ENCODE measurements at regions not wholly inside any gene's neighbourhood (a gene's known extent, or its start where the extent isn't known, plus 50 kb on each side); places are given as distances from the start of the nearest gene placed in this dataset.
A peak's percentile ranks its signal among the peaks of the same experiment; 100 is the strongest.

GRCh38 chr12:59234391-59234790 is 314.1 kb upstream of the LRIG3 start:
- DNase-seq (ENCODE audit: low spot score): no peak

DNA sequence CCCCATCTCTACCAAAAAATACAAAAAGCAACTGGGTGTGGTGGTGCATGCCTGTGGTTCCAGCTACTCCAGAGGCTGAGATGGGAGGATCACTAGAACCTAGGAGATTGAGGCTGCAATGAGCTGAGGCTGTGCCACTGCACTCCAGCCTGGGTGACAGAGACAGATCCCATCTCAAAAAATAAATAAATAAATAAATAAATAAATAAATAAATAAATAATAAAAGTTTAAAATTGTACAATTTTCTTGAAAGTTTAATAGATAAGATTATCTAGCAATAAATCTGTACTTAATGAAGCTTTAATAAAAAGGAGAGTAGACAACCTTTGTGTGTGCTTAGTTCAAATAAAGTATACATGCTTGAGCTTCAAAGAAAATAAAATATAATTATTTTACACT is 310.0 kb upstream of the LRIG3 start:
- DNase-seq (ENCODE audit: low spot score): no peak

- no peak for DNase-seq (ENCODE audit: low spot score)
Observed at GRCh38 chr12:59219148-59219547, 298.8 kb upstream of the LRIG3 start.

DNA sequence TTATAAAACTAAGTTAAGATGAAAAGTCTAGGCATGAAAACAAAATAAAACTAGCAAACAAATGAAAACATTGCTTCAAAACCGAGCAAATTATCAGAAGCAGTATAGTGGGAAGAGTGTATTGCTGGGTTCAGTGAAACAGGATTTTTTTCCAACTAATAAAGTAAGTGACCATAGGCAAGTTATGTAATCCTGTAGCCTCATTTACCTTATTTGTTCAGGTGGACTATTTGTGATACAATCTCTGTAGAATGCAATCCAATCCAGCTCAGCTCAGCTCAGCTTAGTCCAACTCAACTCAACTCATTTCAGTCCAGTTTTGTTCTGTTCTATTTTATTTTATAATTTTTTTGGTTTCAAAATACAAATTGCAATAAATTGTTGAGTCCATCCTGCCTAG is 276.7 kb upstream of the LRIG3 start:
- DNase-seq (ENCODE audit: low spot score): no peak

- DNase-seq (ENCODE audit: low spot score): no peak
Observed at GRCh38 chr12:59194794-59195193, 274.5 kb upstream of the LRIG3 start.

GRCh38 chr12:59193476-59194050 is 273.3 kb upstream of the LRIG3 start:
- DNase-seq (ENCODE audit: low spot score): no peak

GRCh38 chr12:59191372-59191771 is 271.1 kb upstream of the LRIG3 start:
- DNase-seq (ENCODE audit: low spot score): no peak

- DNase-seq (ENCODE audit: low spot score): no peak
Observed at GRCh38 chr12:59186451-59186850, 266.1 kb upstream of the LRIG3 start.

DNA sequence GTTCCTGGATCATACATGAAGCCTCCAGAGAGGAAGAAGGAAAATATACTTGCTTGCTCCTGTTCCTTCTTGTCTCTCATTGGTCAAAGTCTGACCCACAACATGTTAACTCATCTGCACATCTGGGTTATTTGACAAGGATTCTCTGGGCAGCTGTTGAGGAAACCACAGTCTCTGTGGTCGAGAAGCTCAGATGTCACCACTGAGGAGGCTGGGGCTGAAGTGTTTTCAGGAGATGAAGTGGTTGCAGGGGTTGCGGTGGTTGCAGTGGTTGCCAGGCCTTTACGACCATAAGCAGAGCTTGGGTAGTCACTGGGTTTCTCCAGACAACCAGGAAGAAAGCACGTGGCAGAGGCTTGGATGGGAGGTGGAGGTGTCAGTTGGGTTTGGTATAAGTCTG is 265.0 kb upstream of the LRIG3 start:
- no peak for DNase-seq (ENCODE audit: low spot score)

- DNase-seq (ENCODE audit: low spot score): no peak
Observed at GRCh38 chr12:59182658-59183455, 262.6 kb upstream of the LRIG3 start.

GRCh38 chr12:59182191-59182590 is 261.9 kb upstream of the LRIG3 start:
- DNase-seq (ENCODE audit: low spot score): no peak

DNA sequence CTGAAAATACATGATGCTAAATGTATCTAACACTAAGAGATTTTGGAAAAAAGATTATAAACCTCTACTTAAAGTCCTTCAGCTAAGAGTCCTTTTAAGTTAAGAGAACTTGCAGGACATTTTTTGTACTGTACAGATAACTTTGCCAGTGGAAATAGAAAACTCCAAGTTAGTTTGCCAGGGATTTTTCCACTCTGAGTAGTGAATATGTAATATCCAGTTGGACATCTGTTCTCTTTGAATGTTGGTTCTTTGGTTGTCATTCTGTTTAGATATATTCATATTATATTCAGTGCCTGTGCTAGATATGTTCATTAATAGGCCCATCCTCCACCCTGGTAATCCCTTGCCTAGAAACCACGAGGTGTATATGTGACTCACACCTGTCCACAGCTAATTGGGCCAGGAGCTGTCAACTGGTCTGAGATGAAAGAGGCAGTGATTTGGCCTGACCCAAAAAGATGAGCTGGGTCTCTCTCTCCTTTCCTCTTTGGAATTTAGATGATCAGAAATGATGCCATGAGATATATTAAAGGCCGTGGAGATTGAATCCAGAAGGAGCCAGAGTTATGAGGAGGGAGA is 261.0 kb upstream of the LRIG3 start:
- DNase-seq (ENCODE audit: low spot score): no peak

GRCh38 chr12:59179231-59179630 is 258.9 kb upstream of the LRIG3 start:
- DNase-seq (ENCODE audit: low spot score): no peak

DNA sequence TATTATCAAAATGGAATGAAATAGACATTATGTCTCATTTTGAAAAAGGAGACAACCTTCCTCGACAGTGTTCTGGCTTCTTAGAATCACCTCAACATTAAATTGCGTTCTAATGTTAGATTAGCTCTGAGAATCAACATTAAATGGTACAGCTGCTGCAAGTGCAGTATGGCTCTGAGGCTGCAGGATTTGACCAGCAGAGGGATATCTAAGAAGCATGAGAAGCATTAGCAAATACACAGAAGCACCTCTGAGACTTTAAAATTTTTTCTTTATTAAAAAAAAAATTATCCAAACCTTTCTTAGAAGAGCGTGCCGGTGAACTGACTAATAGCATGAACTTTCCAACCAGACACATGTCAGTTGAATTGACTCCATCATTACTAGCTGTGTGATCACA is 253.4 kb upstream of the LRIG3 start:
- DNase-seq (ENCODE audit: low spot score): no peak

- DNase-seq (ENCODE audit: low spot score): no peak
Observed at GRCh38 chr12:59168647-59169046, 248.3 kb upstream of the LRIG3 start.

DNA sequence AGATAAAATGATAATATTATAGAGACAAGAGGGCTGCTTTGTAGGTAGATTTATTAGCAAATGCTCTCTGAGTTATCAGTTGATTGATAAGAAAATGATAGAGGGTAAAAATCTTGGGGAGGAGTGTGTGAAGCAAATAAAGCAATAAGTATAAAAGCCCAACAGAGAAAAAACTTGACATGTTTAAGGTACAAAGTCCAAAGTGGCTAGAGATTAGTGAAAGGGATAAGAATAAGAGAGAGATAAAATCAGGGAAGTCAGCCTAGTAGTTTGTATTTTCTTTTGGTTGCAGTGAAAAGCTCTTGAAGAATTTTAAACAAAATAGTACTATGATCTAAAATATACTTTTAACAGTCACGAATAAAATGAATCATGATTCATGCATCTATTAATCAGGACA is 246.2 kb upstream of the LRIG3 start:
- no peak for DNase-seq (ENCODE audit: low spot score)

DNA sequence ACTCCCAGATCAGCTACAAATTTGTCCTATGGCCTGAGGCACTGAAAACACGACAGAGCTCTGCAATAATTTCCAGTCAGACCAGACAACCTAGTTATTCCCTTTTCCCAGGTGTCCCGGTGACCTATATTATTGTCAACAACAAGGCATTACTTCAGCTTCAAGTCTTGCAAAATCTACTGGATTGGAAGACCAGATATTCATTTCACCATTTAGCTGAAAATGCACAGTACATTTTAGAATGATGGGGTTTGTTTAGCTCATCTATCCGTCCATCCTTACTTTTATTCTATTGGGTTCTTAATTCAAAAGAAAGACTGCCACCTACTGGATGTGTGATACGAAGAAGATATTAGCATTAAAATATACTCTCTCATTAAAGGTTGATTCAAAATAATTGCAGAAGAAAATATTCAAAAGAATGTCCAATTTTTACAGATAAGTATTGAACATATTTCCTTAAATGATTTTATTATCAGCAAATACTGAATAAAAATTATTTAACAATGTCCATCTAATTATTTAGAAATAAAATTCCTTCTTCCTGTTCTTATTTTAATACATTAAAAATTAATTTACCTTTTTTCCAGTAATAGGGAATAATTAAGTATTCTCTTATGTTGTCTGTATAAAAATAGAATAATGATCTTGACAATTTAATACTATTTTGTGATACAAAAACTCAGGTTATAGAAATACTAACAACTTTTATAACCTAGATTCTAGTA is 244.9 kb upstream of the LRIG3 start:
- DNase-seq (ENCODE audit: low spot score): peak; percentile 49

DNA sequence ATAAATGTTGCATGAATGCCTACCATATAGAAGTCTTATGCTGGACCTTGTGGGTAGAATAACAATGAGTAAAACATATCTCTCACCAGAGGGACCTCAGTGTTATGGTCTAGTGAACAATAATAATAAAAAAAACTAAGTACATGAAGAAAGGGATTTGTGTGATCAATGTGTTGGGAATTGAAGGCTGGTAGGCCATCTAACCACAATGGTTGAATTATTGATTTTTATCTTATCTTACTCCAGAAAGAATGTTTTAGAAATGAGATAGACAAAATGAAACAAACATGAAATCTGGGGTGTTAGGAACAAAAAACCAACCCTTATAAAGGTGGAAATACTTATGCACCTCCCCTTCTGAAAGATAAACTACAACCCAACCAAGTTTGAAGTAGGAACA is 243.9 kb upstream of the LRIG3 start:
- no peak for DNase-seq (ENCODE audit: low spot score)

GRCh38 chr12:59158681-59159080 is 238.4 kb upstream of the LRIG3 start:
- no peak for DNase-seq (ENCODE audit: low spot score)

DNA sequence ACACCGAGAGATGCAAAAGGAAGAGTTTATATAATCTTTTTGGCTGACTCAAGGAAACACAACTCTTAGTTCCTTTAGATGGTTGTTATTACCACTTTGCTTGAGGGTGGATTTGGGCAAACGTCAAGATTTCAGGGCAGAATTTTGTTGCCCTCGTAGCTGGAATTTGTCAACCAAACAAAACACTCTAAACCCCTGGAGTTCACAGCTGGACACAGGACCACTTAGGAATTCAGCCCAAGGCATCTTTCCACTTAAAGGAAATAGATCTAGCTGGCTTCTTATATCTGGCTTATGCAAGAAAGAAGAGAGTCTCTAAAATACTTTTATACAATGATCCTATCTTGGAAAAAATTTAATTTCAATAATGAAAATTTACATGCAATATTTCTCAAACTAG is 237.8 kb upstream of the LRIG3 start:
- no peak for DNase-seq (ENCODE audit: low spot score)

GRCh38 chr12:59155448-59155847 is 235.1 kb upstream of the LRIG3 start:
- no peak for DNase-seq (ENCODE audit: low spot score)

- no peak for DNase-seq (ENCODE audit: low spot score)
Observed at GRCh38 chr12:59151243-59151642, 230.9 kb upstream of the LRIG3 start.
